ENCODE measurements at regions not wholly inside any gene's neighbourhood (a gene's known extent, or its start where the extent isn't known, plus 50 kb on each side); places are given as distances from the start of the nearest gene placed in this dataset.

DNA sequence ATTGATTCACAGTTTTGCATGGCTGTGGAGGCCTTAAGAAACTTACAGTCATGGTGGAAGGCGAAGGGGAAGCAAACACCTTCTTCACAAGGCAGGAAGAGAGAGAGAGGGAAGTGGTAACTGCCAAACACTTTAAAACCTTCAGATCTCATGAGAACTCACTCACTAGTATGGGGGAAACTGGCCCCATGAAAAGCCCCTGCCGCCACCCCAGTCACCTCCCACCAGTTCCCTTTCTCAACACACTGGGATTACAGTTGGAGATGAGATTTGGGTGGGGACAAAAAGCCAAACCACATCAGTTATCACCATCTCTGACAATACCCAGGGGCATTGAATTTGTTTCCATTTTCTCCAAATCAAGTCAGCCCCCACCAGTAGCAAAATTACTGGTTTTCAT lies 740.4 kb downstream of the GATA3 start:
- no peak for TF ChIP-seq EZH2 (IDR thresholded peaks at IDR 0.05; ENCODE audit: borderline replicate concordance)
- TF ChIP-seq, protein P1, sequence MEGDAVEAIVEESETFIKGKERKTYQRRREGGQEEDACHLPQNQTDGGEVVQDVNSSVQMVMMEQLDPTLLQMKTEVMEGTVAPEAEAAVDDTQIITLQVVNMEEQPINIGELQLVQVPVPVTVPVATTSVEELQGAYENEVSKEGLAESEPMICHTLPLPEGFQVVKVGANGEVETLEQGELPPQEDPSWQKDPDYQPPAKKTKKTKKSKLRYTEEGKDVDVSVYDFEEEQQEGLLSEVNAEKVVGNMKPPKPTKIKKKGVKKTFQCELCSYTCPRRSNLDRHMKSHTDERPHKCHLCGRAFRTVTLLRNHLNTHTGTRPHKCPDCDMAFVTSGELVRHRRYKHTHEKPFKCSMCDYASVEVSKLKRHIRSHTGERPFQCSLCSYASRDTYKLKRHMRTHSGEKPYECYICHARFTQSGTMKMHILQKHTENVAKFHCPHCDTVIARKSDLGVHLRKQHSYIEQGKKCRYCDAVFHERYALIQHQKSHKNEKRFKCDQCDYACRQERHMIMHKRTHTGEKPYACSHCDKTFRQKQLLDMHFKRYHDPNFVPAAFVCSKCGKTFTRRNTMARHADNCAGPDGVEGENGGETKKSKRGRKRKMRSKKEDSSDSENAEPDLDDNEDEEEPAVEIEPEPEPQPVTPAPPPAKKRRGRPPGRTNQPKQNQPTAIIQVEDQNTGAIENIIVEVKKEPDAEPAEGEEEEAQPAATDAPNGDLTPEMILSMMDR (IDR thresholded peaks at IDR 0.05; ENCODE audit: poor library complexity): no peak
